Liver (tissue), 8 donors: ENCODE measurements at regions not wholly inside any gene's neighbourhood (a gene's known extent, or its start where the extent isn't known, plus 50 kb on each side); places are given as distances from the start of the nearest gene placed in this dataset.
"Not testable (repeated sequence)": the region's sequence is repeated elsewhere in the genome, so short reads cannot be mapped to it uniquely, and the experiment has no call there.

Experiments
- DNase-seq: peaks from one replicate; pipeline ENCODE4 v3.0.0-alpha.2; 2017; ENCODE audit warnings: low spot score
- H3K27ac ChIP-seq, 2 donors: one replicate each; pipeline ENCODE4 v1.7.0; 2013; ENCODE audit warnings: inconsistent platforms in 2 of 2, low read length in 2 of 2, control low read depth in 1 of 2, low read depth in 1 of 2, mild to moderate bottlenecking in 1 of 2
- H3K27me3 ChIP-seq, 4 donors: one replicate each; pipeline versions ENCODE4 v1.6.1 to v1.7.0; 2013; ENCODE audit warnings: low read length in 3 of 4, inconsistent platforms in 1 of 4, mild to moderate bottlenecking in 1 of 4, moderate library complexity in 1 of 4; ENCODE audit not compliant: control insufficient read depth in 4 of 4, insufficient read depth in 4 of 4
- H3K36me3 ChIP-seq, 4 donors: one replicate each; pipeline versions ENCODE4 v1.6.1 to v1.7.0; 2013; ENCODE audit warnings: low read length in 3 of 4, mild to moderate bottlenecking in 3 of 4, low read depth in 1 of 4, moderate library complexity in 1 of 4; ENCODE audit not compliant: control insufficient read depth in 4 of 4, insufficient read depth in 3 of 4
- H3K4me1 ChIP-seq, 4 donors: one replicate each; pipeline versions ENCODE4 v1.6.1 to v1.7.0; 2013; ENCODE audit warnings: low read length in 3 of 4, mild to moderate bottlenecking in 3 of 4, moderate library complexity in 1 of 4; ENCODE audit not compliant: control insufficient read depth in 4 of 4, insufficient read depth in 4 of 4
- H3K4me3 ChIP-seq, 3 donors: one replicate each; pipeline versions ENCODE4 v1.6.1 to v1.7.0; 2013; ENCODE audit warnings: low read length in 3 of 3, control low read depth in 1 of 3, low read depth in 1 of 3, mild to moderate bottlenecking in 1 of 3
- H3K9ac ChIP-seq, 2 donors: one replicate each; pipeline ENCODE4 v1.7.0; 2013; ENCODE audit warnings: low read length in 2 of 2, mild to moderate bottlenecking in 2 of 2, moderate library complexity in 2 of 2, control low read depth in 1 of 2, low read depth in 1 of 2
- H3K9me3 ChIP-seq, 4 donors: one replicate each; pipeline versions ENCODE4 v1.6.1 to v1.7.0; 2013; ENCODE audit warnings: low read length in 3 of 4; ENCODE audit not compliant: control insufficient read depth in 4 of 4
- CTCF ChIP-seq: fragments of 150-350 bp; IDR thresholded peaks from 2 replicates; pipeline ENCODE4 v1.5.1; 2017; ENCODE audit warnings: improper control_type of control experiment, low read depth, low read length; ENCODE audit not compliant: missing input control
- FOXA1 ChIP-seq: IDR thresholded peaks from 2 replicates; pipeline ENCODE4 v1.6.1; 2016; ENCODE audit warnings: antibody characterized with exemption
- MAX ChIP-seq: IDR thresholded peaks from 2 replicates; pipeline ENCODE4 v1.6.1; 2016; ENCODE audit warnings: antibody characterized with exemption
- NR2F2 ChIP-seq: IDR thresholded peaks from 2 replicates; pipeline ENCODE4 v1.6.1; 2016; ENCODE audit warnings: antibody characterized with exemption
- RAD21 ChIP-seq, 2 donors: IDR thresholded peaks; 2 replicates each; pipeline ENCODE4 v1.6.1; 2016; ENCODE audit warnings: antibody characterized with exemption in 2 of 2, mild to moderate bottlenecking in 2 of 2
- REST ChIP-seq: IDR thresholded peaks from 2 replicates; pipeline ENCODE4 v1.6.1; 2016; ENCODE audit warnings: antibody characterized with exemption, mild to moderate bottlenecking
- RXRA ChIP-seq, 2 donors: IDR thresholded peaks; 2 replicates each; pipeline ENCODE4 v1.6.1; 2017 to 2018; ENCODE audit warnings: antibody characterized with exemption in 2 of 2, mild to moderate bottlenecking in 1 of 2
- TAF1 ChIP-seq: conservative IDR thresholded peaks from 2 replicates; pipeline ENCODE4 v1.6.1; 2016; ENCODE audit warnings: antibody characterized with exemption, mild to moderate bottlenecking
- ZBTB33 ChIP-seq: IDR thresholded peaks from 2 replicates; pipeline ENCODE4 v1.6.1; 2016; ENCODE audit warnings: antibody characterized with exemption
- WGBS: extraction: QIAGEN DNeasy Blood & Tissue Kit; methylation state at CpG from one replicate; pipeline ENCODE4 v1.1.7; 2013; 5-methylcytosine and 5-hydroxymethylcytosine counted together
- donor health status: healthy.
- donor health status: healthy.
- donor health status: healthy.
- donor health status: healthy.
- donor health status: healthy.

GRCh38 chr3:31203960-31204795 is 309.7 kb upstream of the GADL1 start (continued):
- TF ChIP-seq REST: no peak
- TF ChIP-seq ZBTB33: no peak
- TF ChIP-seq TAF1: no peak
- TF ChIP-seq MAX: no peak
- peak in 1 of 2 donors; percentile 52 for TF ChIP-seq RAD21 (IDR thresholded peaks at IDR 0.05)
- peak; percentile 21 for TF ChIP-seq FOXA1

- H3K27me3 ChIP-seq, H3K9me3 ChIP-seq, H3K27ac ChIP-seq, H3K9ac ChIP-seq, H3K36me3 ChIP-seq, H3K4me3 ChIP-seq, DNase-seq: not testable (repeated sequence)
- TF ChIP-seq RXRA (IDR thresholded peaks at IDR 0.05): peak in 1 of 2 donors; percentile 33
- 90% methylated on average over 4 of the region's 4 CpGs for WGBS
- H3K4me1 ChIP-seq: peaks cover 0 to 10% (median 2%) of the 10 kb centered on the region in 4 donors
These were observed 310.3 kb upstream of the GADL1 start for GRCh38 chr3:31204796-31205056.

GRCh38 chr3:31210068-31210645 is 315.7 kb upstream of the GADL1 start:
- no peak for DNase-seq
- WGBS: 83% methylated on average over 5 of the region's 5 CpGs
- Histone ChIP-seq H3K9me3 (no peaks in the 10 kb centered on the region), H3K4me3 (no peak overlapping the region), H3K9ac (no peak overlapping the region), H3K27me3 (no peaks in the 10 kb centered on the region), H3K27ac (no peak overlapping the region), H3K4me1 (no peaks in the 10 kb centered on the region), H3K36me3 (no peaks in the 10 kb centered on the region)
- TF ChIP-seq NR2F2 (no peak), CTCF (peak; percentile 28), RAD21 (IDR thresholded peaks at IDR 0.05) (peak; percentile 62 to 80)
